ENCODE measurements at regions not wholly inside any gene's neighbourhood (a gene's known extent, or its start where the extent isn't known, plus 50 kb on each side); places are given as distances from the start of the nearest gene placed in this dataset.

GRCh38 chr13:60922576-60923231 is 492.9 kb downstream of the PCDH20 start:
- POLR2A ChIA-PET: no interaction called here
- TF ChIP-seq RAD21 (IDR thresholded peaks at IDR 0.05; ENCODE audit: low read length): no peak
- no peak for TF ChIP-seq GATA2 (CRISPR knock-in tag; IDR thresholded peaks at IDR 0.05)
- TF ChIP-seq YY1 (IDR thresholded peaks at IDR 0.05; ENCODE audit: low read depth): no peak
- no peak for TF ChIP-seq EP300 (IDR thresholded peaks at IDR 0.05; ENCODE audit: borderline replicate concordance in 1 of 2, low read depth in 1 of 2, low read length in 1 of 2)
- TF ChIP-seq MXI1 (IDR thresholded peaks at IDR 0.05; ENCODE audit: low read depth, low read length): no peak
- TF ChIP-seq RXRA (IDR thresholded peaks at IDR 0.05; ENCODE audit: borderline replicate concordance, low read depth): no peak
- no peak for TF ChIP-seq IRF3 (IDR thresholded peaks at IDR 0.05; ENCODE audit: low read depth, low read length)
- no peak for TF ChIP-seq NRF1 (IDR thresholded peaks at IDR 0.05; ENCODE audit: low read depth, low read length)
- no peak for TF ChIP-seq CHD2 (IDR thresholded peaks at IDR 0.05; ENCODE audit: low read length, partially characterized antibody)
- TF ChIP-seq TAF1 (IDR thresholded peaks at IDR 0.05; ENCODE audit: borderline replicate concordance, low read depth, low read length): no peak
- TF ChIP-seq FOSL2 (IDR thresholded peaks at IDR 0.05; ENCODE audit: borderline replicate concordance, low read depth): no peak
- no peak for TF ChIP-seq SIN3A (IDR thresholded peaks at IDR 0.05; ENCODE audit: borderline replicate concordance, low read depth, low read length)
- DNase-seq: no peak
- Histone ChIP-seq H4K20me1 (ENCODE audit: insufficient read depth) (no peaks in the 10 kb centered on the region), H3K9ac (no peak overlapping the region), H3K79me2 (ENCODE audit: insufficient read depth) (no peaks in the 10 kb centered on the region), H3K27ac (ENCODE audit: low read depth in 2 of 2, low read length in 1 of 2) (no peak overlapping the region), H2AFZ (ENCODE audit: low read depth) (no peak overlapping the region), H3K4me3 (ENCODE audit: low read depth in 2 of 2, low read length in 1 of 2) (no peak overlapping the region), H3F3A (replicated peaks; ENCODE audit: insufficient read depth) (no peaks in the 10 kb centered on the region), H3K27me3 (ENCODE audit: insufficient read depth) (no peaks in the 10 kb centered on the region), H3K36me3 (replicated peaks in 1 of 2; ENCODE audit: control insufficient read depth in 1 of 2, insufficient read depth in 2 of 2, low read length in 1 of 2) (no peaks in the 10 kb centered on the region), H3K9me2 (no peaks in the 10 kb centered on the region), H3K4me2 (no peak overlapping the region), H3K4me1 (ENCODE audit: control insufficient read depth in 1 of 2, insufficient read depth in 2 of 2, low read depth in 1 of 2, low read length in 1 of 2) (no peaks in the 10 kb centered on the region), H3K9me3 (no peaks in the 10 kb centered on the region)
- 58% methylated on average over 6 of the region's 6 CpGs for WGBS (ENCODE audit: low lambda C conversion rate)
- CTCF ChIA-PET: no interaction called here

GRCh38 chr13:60893801-60894200 is 496.8 kb downstream of the TDRD3 start:
- Histone ChIP-seq H3K4me1 (ENCODE audit: control insufficient read depth in 1 of 2, insufficient read depth in 2 of 2, low read depth in 1 of 2, low read length in 1 of 2) (no peaks in the 10 kb centered on the region), H3K79me2 (ENCODE audit: insufficient read depth) (no peaks in the 10 kb centered on the region), H3K36me3 (replicated peaks in 1 of 2; ENCODE audit: control insufficient read depth in 1 of 2, insufficient read depth in 2 of 2, low read length in 1 of 2) (no peaks in the 10 kb centered on the region), H3K4me3 (ENCODE audit: low read depth in 2 of 2, low read length in 1 of 2) (no peak overlapping the region), H3K4me2 (no peak overlapping the region), H2AFZ (ENCODE audit: low read depth) (no peak overlapping the region), H3K27me3 (ENCODE audit: insufficient read depth) (no peaks in the 10 kb centered on the region), H3K9me2 (no peaks in the 10 kb centered on the region), H4K20me1 (ENCODE audit: insufficient read depth) (no peaks in the 10 kb centered on the region), H3K9me3 (no peaks in the 10 kb centered on the region), H3F3A (replicated peaks; ENCODE audit: insufficient read depth) (no peaks in the 10 kb centered on the region), H3K27ac (ENCODE audit: low read depth in 2 of 2, low read length in 1 of 2) (no peak overlapping the region), H3K9ac (no peak overlapping the region)
- ChIA-PET CTCF (no interaction called here), POLR2A (no interaction called here)
- TF ChIP-seq POLR2AphosphoS5 (IDR thresholded peaks at IDR 0.05; ENCODE audit: low read depth, low read length) (no peak), FOXM1 (IDR thresholded peaks at IDR 0.05; ENCODE audit: low read depth) (no peak), TEAD4 (IDR thresholded peaks at IDR 0.05; ENCODE audit: borderline replicate concordance, insufficient read depth) (no peak), TAF1 (IDR thresholded peaks at IDR 0.05; ENCODE audit: borderline replicate concordance, low read depth, low read length) (no peak)
- DNase-seq: no peak
- 0% methylated on average over 1 of the region's 1 CpG for WGBS (ENCODE audit: low lambda C conversion rate)

Measured in SK-N-SH (cell line).